Stimulated activated naive CD8-positive, alpha-beta T cell treated with anti-CD3 and anti-CD28 coated beads, Interleukin-15, amount 100 ng/mL, for 72 hours (primary cell): ENCODE measurements at regions not wholly inside any gene's neighbourhood (a gene's known extent, or its start where the extent isn't known, plus 50 kb on each side); places are given as distances from the start of the nearest gene placed in this dataset.
"Not testable (repeated sequence)": the region's sequence is repeated elsewhere in the genome, so short reads cannot be mapped to it uniquely, and the experiment has no call there.

ENCODE experiments used
- ATAC-seq: fragments of 150-1000 bp; cut with Tn5 transposase; 2 replicates; pipeline ENCODE4 v1.10.0; 2021; ENCODE audit warnings: mild to moderate bottlenecking, moderate library complexity
- DNase-seq, 2 donors: peaks; one replicate each; pipeline ENCODE4 v3.0.0; 2021 to 2022
- H3K27ac Mint-ChIP-seq, 2 donors: one replicate each; pipeline ENCODE4 v1.8.0; 2022; ENCODE audit warnings: mild to moderate bottlenecking in 2 of 2, mixed read lengths in 2 of 2, moderate library complexity in 2 of 2
- H3K27me3 Mint-ChIP-seq: one replicate; pipeline ENCODE4 v1.8.0; 2022; ENCODE audit warnings: mixed read lengths
- H3K4me1 Mint-ChIP-seq: one replicate; pipeline ENCODE4 v1.8.0; 2022; ENCODE audit warnings: mild to moderate bottlenecking, mixed read lengths
- H3K4me3 Mint-ChIP-seq, 2 donors: one replicate each; pipeline ENCODE4 v1.8.0; 2022; ENCODE audit warnings: mild to moderate bottlenecking in 2 of 2, mixed read lengths in 2 of 2, moderate library complexity in 1 of 2
- H3K9me3 Mint-ChIP-seq, 2 donors: one replicate each; pipeline ENCODE4 v1.8.0; 2022; ENCODE audit warnings: mixed read lengths in 2 of 2

DNA sequence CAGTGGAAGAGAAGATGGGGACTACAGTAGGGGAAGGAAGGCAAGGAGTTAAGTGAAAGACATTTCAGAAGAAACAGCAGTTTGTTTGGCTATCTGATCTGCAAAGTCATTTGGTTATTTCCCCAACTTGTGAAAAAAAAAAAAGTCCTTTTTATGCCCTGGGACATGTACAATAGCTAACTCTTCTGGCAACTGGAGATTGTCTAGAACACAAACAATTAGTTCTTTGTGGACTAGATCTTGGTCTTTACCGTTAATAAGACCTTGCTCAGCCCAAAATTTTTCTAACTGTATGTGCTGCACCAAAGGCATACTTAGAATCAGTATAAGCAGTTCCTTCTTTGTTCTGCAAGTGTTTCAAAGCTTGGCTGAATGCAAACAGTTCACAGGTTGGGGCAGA is 103.5 kb upstream of the NECTIN3 start:
- H3K27ac Mint-ChIP-seq, result no peak overlapping the region
- H3K4me1 Mint-ChIP-seq, result no peaks in the 10 kb centered on the region
- H3K9me3 Mint-ChIP-seq, result peaks cover 5 to 24% of the 10 kb centered on the region in 2 donors
- ATAC-seq, result no peak
- H3K27me3 Mint-ChIP-seq, result no peaks in the 10 kb centered on the region
- no peak overlapping the region for H3K4me3 Mint-ChIP-seq
- DNase-seq, result no peak

DNA sequence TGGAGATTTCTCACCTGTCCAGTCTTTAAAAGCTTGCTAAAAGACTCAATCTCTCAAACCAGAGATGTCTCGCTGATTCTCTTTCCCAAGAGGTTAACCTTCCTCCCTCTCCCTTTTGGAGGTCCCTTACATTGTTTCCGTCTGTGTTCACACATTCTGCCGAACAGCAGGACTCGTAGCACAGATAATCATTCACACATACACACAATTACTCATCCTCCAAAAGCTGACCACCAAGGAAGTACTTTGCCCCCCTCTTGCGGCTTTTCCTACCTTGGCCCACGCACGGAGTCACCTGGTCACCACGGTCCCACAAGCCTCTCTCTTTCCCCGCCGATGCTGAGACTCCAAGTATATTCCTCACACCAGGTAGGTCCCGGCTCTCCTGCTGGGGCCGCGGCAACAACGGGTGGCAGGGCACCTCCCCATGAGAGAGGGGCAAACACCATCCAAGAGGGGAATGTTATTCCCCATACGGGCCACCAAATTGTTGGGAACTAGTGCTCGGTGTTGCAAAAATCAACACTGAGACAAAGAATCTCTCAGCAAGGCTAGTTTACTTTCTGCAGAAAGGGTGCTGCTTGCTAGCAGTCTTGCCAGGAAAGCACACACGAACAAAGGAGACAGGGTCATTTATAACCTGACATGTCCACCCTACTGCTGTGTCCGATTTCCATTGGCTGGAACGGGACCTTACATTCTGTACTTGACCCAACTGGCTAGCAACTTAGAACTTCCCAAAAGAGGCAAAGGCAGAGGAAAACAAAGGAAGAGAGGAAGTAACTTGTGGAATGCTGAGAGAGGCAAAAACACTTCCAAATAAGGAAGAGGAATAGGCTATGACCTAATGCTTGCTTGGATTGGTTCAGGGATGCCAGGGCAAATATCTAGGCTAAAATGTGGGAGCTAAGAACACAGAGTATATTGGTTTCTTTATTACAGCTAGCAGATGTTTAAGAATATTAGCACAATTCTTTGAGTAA is 102.1 kb upstream of the NECTIN3 start:
- Mint-ChIP-seq H3K9me3 (peaks cover 5 to 20% of the 10 kb centered on the region in 2 donors), H3K27ac (peak overlapping the region in 1 of 2 donors; percentile 45), H3K4me1 (no peaks in the 10 kb centered on the region), H3K4me3 (no peak overlapping the region), H3K27me3 (peaks cover 6% of the 10 kb centered on the region)
- no peak for ATAC-seq
- no peak for DNase-seq

DNA sequence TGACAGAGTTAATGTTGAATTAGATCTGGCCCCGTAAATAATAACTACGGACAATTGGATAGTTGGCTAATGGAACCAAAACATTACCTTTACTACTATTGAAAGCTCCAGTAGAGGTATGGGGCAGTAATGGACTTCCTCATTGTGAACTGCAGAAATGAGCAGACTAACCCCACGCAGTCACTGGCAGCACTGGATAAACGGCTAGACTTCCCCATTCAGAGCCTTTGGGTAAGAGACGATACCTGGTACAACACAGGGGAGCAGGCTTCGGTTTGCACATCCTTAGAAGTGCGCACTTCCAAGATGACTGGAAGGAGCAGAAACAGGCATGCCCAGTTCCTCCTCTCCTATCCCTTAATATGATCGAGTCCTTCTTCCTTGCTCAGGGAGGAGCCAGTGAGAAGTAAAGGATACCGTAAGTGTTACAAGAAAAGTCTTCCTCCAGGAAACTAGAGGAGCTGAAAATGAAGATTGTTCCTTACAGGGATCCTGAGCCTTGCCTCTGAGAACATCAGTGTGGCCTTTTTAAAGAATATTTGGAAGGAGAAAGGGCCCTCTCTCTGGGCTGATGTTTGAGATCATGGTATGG is 100.5 kb upstream of the NECTIN3 start:
- Mint-ChIP-seq H3K9me3 (peaks cover 5 to 12% of the 10 kb centered on the region in 2 donors), H3K27me3 (peaks cover 6% of the 10 kb centered on the region), H3K4me1 (no peaks in the 10 kb centered on the region), H3K4me3 (no peak overlapping the region), H3K27ac (no peak overlapping the region)
- ATAC-seq, result no peak
- DNase-seq, result no peak

DNA sequence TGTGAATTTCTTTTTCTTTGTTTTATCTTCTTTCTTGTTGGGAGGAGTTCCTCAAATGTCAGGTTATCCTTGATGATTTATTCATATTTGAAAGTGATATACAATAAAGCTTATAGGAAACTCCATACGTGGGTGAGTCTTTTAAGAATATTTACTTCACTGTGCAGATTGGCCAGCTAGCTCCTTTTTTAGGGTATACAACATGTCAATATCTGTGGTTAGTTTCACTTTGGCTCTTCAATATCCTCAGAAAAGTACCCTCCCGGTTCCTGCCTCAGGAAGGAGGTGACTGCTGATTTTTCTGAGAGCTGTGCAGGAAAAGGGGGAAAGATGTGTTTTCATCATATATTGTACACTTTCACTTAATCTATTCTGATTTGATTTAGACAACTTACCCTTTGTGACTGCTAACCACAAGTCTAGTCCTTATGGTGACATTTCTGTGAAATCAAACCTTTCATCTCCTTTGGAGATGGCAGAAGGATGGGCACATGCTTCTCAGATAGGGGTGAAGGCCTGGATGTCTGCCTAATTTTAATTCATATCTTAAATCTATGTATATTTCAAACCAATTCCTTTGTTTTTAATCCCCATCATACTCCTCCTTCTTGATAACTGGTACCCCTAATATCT is 98.2 kb upstream of the NECTIN3 start:
- Mint-ChIP-seq H3K4me3 (no peak overlapping the region), H3K9me3 (peaks cover 5 to 12% of the 10 kb centered on the region in 2 donors), H3K27ac (no peak overlapping the region), H3K4me1 (no peaks in the 10 kb centered on the region), H3K27me3 (peaks cover 6% of the 10 kb centered on the region)
- no peak for DNase-seq
- ATAC-seq, result no peak

DNA sequence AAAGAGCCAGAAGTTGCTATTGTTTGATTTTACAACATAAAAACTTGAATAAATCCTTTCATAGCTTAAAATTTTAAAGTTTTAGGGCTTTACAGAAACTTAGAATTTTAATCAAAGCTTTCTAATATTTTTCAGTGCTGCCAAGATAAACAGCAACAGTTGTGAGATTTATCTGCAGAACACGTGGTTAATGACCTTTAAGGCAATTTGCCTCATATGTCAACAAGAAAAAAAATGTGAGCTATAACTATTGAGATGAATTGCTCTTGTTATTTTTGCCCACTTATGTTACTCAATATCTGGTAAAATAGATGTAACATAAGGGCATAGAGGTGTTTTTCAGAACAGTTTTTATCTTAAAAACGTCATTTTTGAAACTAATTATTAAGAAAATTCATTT is 96.7 kb upstream of the NECTIN3 start:
- ATAC-seq (no peak), DNase-seq (no peak)
- Mint-ChIP-seq H3K27ac (no peak overlapping the region), H3K9me3 (peaks cover 0 to 1% of the 10 kb centered on the region in 2 donors), H3K27me3 (peaks cover 6% of the 10 kb centered on the region), H3K4me1 (no peaks in the 10 kb centered on the region), H3K4me3 (no peak overlapping the region)

DNA sequence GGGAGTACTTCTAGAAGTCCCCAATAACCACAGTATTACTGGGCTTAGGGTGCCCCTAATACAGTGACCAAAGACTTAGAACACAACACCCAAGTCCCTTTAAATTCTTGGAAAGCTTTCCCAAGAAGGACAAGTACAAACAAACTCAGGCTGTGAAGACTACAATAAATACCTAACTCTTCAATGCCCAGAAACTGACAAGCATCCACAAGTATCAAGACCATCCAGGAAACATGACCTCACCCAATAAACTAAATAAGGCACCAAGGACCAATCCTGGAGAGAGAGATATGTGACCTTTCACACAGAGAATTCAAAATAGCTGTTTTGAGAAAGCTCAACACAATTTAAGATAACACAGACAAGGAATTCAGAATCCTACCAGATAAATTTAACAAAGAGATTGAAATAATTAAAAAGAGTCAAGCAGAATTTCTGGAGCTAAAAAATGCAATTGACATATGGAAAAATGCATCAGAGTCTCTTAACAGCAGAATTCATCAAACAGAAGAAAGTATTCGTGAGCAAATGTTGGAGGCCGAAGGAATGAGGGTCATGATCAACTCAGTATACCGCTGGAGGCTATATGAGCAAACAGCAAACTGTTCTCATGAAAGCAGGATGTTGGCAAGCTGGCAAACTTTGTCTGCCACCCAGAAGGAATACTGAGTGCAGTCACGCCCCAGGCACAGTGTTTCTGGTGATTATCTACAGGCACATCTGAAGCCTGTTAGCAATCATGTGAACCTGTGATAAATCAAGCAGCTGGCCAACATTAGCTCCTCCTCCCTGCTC is 87.0 kb upstream of the NECTIN3 start:
- DNase-seq (no peak), ATAC-seq (no peak)
- Mint-ChIP-seq H3K9me3 (peaks cover 15 to 18% of the 10 kb centered on the region in 2 donors), H3K4me1 (no peaks in the 10 kb centered on the region), H3K27me3 (no peaks in the 10 kb centered on the region), H3K4me3 (no peak overlapping the region), H3K27ac (no peak overlapping the region)

DNA sequence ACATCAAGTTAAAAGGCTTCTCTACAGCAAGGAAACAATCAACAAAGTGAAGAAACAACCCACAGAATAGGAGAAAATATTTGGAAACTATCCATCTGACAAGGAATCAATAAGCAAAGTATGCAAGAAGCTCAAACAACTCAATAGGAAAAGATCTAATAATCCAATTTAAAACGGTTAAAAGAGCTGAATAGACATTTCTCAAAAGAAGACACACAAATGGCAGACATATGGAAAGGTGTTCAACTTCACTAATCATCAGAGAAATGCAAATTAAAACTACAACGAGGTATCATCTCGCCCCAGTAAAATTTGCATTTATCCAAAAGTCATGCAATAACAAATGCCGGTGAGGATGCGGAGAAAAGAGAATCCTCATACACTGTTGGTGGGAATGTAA is 82.2 kb upstream of the NECTIN3 start:
- H3K27ac Mint-ChIP-seq, result no peak overlapping the region
- peaks cover 13 to 15% of the 10 kb centered on the region in 2 donors for H3K9me3 Mint-ChIP-seq
- DNase-seq (no peak), ATAC-seq (no peak)
- H3K4me1 Mint-ChIP-seq, result no peaks in the 10 kb centered on the region
- H3K4me3 Mint-ChIP-seq, result no peak overlapping the region
- no peaks in the 10 kb centered on the region for H3K27me3 Mint-ChIP-seq

DNA sequence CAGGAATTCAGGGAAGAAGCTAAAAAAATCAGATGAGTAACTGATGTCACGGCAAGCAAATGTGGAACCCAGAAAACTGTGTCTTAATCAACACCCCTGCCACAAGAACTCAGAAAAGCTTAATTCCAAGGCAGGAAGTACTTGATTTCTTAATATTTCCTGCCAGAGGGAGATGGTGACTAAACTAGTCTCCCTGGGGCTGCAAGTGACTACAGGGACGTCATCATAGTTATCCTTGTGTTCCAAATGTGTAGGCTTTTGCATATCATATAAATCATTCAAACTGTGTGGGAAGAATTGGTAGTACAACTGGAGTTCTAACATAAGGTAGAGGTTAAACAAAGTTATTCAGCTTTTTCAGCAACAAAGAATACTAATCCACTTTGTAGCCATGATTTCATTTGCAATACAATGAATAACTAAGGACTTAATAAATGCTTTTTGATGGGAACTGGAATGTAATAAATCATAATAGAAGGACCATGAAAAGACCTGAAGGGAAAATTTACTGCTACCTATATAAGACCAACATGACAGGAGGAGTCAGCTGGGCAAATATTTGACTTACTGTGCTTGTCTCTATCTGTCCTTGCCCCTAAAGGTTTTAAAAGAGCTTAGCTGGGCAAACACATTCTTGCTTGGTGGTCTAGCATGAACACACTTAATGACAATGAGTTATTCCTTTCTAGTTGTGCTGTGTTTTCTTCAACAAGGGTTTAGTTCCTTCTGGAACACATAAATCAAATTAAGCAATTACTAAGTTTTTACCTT is 76.0 kb upstream of the NECTIN3 start:
- no peaks in the 10 kb centered on the region for H3K27me3 Mint-ChIP-seq
- no peaks in the 10 kb centered on the region for H3K9me3 Mint-ChIP-seq
- no peak overlapping the region for H3K4me3 Mint-ChIP-seq
- ATAC-seq (no peak), DNase-seq (no peak)
- no peaks in the 10 kb centered on the region for H3K4me1 Mint-ChIP-seq
- H3K27ac Mint-ChIP-seq, result no peak overlapping the region

DNA sequence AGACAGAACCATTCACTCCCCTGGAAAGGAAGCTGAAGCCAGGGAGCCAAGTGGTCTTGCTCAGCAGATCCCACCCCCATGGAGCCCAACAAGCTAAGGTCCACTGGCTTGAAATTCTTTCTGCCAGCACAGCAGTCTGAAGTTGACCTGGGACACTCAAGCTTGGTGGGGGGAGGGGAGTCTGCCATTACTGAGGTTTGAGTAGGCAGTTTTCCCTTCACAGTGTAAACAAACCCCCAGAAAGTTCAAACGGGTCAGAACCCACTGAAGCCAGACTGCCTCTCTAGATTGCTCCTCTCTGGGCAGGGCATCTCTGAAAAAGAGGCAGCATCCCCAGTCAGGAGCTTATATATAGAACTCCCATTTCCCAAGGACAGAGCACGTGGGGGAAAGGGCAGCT is 72.8 kb upstream of the NECTIN3 start:
- not testable (repeated sequence) for H3K27me3 Mint-ChIP-seq, H3K27ac Mint-ChIP-seq, H3K4me1 Mint-ChIP-seq, DNase-seq, H3K4me3 Mint-ChIP-seq, H3K9me3 Mint-ChIP-seq, ATAC-seq

DNA sequence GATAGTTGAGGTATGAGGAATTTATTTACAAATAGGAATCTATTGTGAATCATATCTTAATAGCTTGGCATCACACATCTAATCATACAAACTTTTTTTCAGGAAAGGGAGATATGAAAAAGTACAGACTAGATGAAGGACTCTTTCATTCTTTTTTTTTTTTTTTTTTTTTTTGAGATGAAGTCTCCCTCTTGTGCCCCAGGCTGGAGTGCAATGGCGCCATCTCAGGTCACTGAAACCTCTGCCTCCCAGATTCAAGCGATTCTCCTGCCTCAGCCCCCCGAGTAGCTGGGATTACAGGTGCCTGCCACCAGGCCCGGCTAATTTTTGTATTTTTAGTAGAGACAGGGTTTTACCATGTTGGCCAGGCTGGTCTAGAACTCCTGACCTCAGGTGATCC is 65.1 kb upstream of the NECTIN3 start:
- not testable (repeated sequence) for H3K27me3 Mint-ChIP-seq, H3K4me1 Mint-ChIP-seq, H3K4me3 Mint-ChIP-seq, H3K9me3 Mint-ChIP-seq, DNase-seq, H3K27ac Mint-ChIP-seq, ATAC-seq

DNA sequence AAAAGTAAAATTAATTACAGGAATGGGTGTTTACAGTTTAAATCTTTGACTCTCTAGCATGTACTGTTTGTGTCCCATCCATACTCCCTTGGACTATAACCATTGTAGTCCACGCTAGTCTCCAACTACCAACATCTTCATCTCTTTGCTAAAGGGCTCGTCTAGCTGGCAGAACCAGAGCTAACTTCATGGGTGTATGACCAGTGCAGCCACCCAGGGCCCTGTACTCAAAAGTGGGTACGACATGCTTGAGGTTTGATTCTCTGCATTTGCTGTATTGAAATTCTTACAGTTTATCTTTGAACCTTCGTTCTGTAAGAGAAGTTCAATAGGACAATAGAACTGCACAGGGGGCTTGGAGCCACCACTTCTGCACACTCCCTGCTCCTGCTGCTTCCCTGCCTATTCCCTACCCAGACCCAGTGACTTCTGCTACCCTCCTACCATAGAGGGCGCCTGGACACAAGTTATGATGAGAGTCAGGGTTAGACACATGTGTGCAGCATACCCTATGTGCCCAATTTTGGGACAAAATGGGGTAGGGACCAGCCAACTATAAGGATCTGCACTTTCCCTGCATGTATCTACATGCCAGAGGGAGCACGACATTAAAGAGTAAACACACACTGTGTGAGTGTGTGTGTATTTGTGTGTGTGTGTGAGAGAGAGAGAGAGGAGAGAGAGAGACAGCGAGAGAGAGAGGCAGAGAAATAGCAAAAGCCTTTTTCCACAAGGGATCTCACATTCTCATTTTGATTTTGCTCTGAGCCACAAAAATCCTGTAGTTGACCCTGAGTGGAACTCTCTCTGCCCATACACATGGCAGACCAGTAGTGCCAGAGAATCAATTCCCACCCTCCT is 59.0 kb upstream of the NECTIN3 start:
- H3K27ac Mint-ChIP-seq, result no peak overlapping the region

More for the DNA sequence above, 59.0 kb upstream of the NECTIN3 start:
- Mint-ChIP-seq H3K27me3 (peaks cover 15% of the 10 kb centered on the region), H3K4me1 (no peaks in the 10 kb centered on the region), H3K9me3 (no peaks in the 10 kb centered on the region), H3K4me3 (no peak overlapping the region)
- DNase-seq (peak in 1 of 2 donors; percentile 5), ATAC-seq (peak; percentile 61)
